IMR-90 (cell line): ENCODE measurements at regions not wholly inside any gene's neighbourhood (a gene's known extent, or its start where the extent isn't known, plus 50 kb on each side); places are given as distances from the start of the nearest gene placed in this dataset.

Experiments
- ATAC-seq: fragments of 200-7000 bp; cut with Tn5 transposase; 2 replicates; pipeline ENCODE4 v1.9.1; 2020; ENCODE audit warnings: low read depth, mild to moderate bottlenecking, moderate library complexity
- BruUV-seq: library from RNA; stranded (reverse); fragments of 400-500 nt; replicated peaks from 2 replicates; lab custom pipeline; 2021; lab: Mats Ljungman, UMichigan
- CTCF ChIA-PET: fragments of 300-600 bp; formaldehyde crosslinking; extraction: SDS; loops from one replicate; lab custom pipeline; 2021; ENCODE audit warnings: antibody characterized with exemption; lab: Yijun Ruan, JAX
- POLR2A ChIA-PET: fragments of 300-600 bp; sonication (Branson Sonifier 250); formaldehyde crosslinking; loops from one replicate; lab custom pipeline; 2022; ENCODE audit warnings: antibody characterized with exemption; ENCODE audit not compliant: unreplicated experiment; lab: Charles Lee
- DNase-seq: peaks from one replicate; pipeline ENCODE4 v3.0.0; 2013
- H2AFZ ChIP-seq: replicated peaks from 2 replicates; pipeline ENCODE3; 2013; ENCODE audit warnings: low read length, mild to moderate bottlenecking; ENCODE audit not compliant: poor library complexity
- H2AK5ac ChIP-seq: 2 replicates; pipeline ENCODE4 v1.6.1; 2013; ENCODE audit warnings: low read depth, low read length, inconsistent platforms
- H2AK9ac ChIP-seq: replicated peaks from 2 replicates; pipeline ENCODE3; 2013; ENCODE audit warnings: mild to moderate bottlenecking, low read depth, low read length, moderate library complexity; ENCODE audit not compliant: poor library complexity
- H2BK120ac ChIP-seq: 2 replicates; pipeline ENCODE4 v1.6.1; 2013; ENCODE audit warnings: low read depth, low read length, inconsistent platforms
- H2BK15ac ChIP-seq: 3 replicates; pipeline ENCODE4 v1.6.1; 2013; ENCODE audit warnings: low read depth, low read length, inconsistent platforms
- H2BK20ac ChIP-seq: 2 replicates; pipeline ENCODE4 v1.6.1; 2013; ENCODE audit warnings: low read depth, mild to moderate bottlenecking, inconsistent platforms, low read length, moderate library complexity
- H2BK5ac ChIP-seq: 2 replicates; pipeline ENCODE4 v1.6.1; 2013; ENCODE audit warnings: mild to moderate bottlenecking, low read depth, low read length, inconsistent platforms; ENCODE audit not compliant: poor library complexity, severe bottlenecking
- H3K14ac ChIP-seq: replicated peaks from 2 replicates; pipeline ENCODE4 v1.6.1; 2013; ENCODE audit warnings: low read depth, low read length, inconsistent platforms
- H3K18ac ChIP-seq: 2 replicates; pipeline ENCODE4 v1.6.1; 2013; ENCODE audit warnings: low read depth, low read length, control low read depth
- H3K23ac ChIP-seq: 2 replicates; pipeline ENCODE4 v1.6.1; 2013; ENCODE audit warnings: low read depth, low read length, inconsistent platforms
- H3K27ac ChIP-seq: 2 replicates; pipeline ENCODE4 v1.5.1; 2013; ENCODE audit warnings: mild to moderate bottlenecking, control low read depth, low read length; ENCODE audit not compliant: insufficient read depth
- H3K27me3 ChIP-seq: 2 replicates; pipeline ENCODE4 v1.6.1; 2013; ENCODE audit warnings: low read length; ENCODE audit not compliant: control insufficient read depth, insufficient read depth
- H3K36me3 ChIP-seq: 2 replicates; pipeline ENCODE4 v1.6.1; 2013; ENCODE audit warnings: low read length, mixed read lengths; ENCODE audit not compliant: control insufficient read depth, insufficient read depth
- H3K4ac ChIP-seq: 2 replicates; pipeline ENCODE4 v1.6.1; 2013; ENCODE audit warnings: low read depth, low read length, inconsistent platforms
- H3K4me1 ChIP-seq: 2 replicates; pipeline ENCODE4 v1.6.1; 2013; ENCODE audit warnings: low read length, mixed read lengths; ENCODE audit not compliant: control insufficient read depth, insufficient read depth
- H3K4me2 ChIP-seq: 2 replicates; pipeline ENCODE4 v1.6.1; 2013; ENCODE audit warnings: low read depth, mild to moderate bottlenecking, control low read depth, low read length, moderate library complexity
- H3K4me3 ChIP-seq: 2 replicates; pipeline ENCODE4 v1.5.1; 2013; ENCODE audit warnings: low read depth, mild to moderate bottlenecking, control low read depth, low read length, moderate library complexity; ENCODE audit not compliant: insufficient read depth
- H3K56ac ChIP-seq: 2 replicates; pipeline ENCODE4 v1.6.1; 2013; ENCODE audit warnings: low read length, inconsistent platforms; ENCODE audit not compliant: insufficient read depth; ENCODE audit errors: extremely low read depth
- H3K79me1 ChIP-seq, 2 experiments: 2 replicates each; pipeline ENCODE4 v1.6.1; 2013; ENCODE audit warnings: low read length in 2 of 2, inconsistent platforms in 1 of 2, low read depth in 1 of 2
- H3K9ac ChIP-seq: 2 replicates; pipeline ENCODE4 v1.6.1; 2013; ENCODE audit warnings: low read depth, low read length, control low read depth
- H3K9me1 ChIP-seq: 2 replicates; pipeline ENCODE4 v1.6.1; 2013; ENCODE audit warnings: low read length, inconsistent platforms; ENCODE audit not compliant: insufficient read depth
- H3K9me3 ChIP-seq: 2 replicates; pipeline ENCODE4 v1.6.1; 2013; ENCODE audit warnings: low read length; ENCODE audit not compliant: control insufficient read depth, insufficient read depth
- H4K20me1 ChIP-seq: 2 replicates; pipeline ENCODE4 v1.6.1; 2013; ENCODE audit warnings: low read length, inconsistent platforms; ENCODE audit not compliant: insufficient read depth
- H4K5ac ChIP-seq: 2 replicates; pipeline ENCODE4 v1.6.1; 2013; ENCODE audit warnings: mild to moderate bottlenecking, low read depth, low read length, control low read depth
- H4K8ac ChIP-seq, 2 experiments: 2 replicates each; pipeline ENCODE4 v1.6.1; 2013; ENCODE audit warnings: low read depth in 2 of 2, low read length in 2 of 2, control low read depth in 1 of 2, inconsistent platforms in 1 of 2
- H4K91ac ChIP-seq: 2 replicates; pipeline ENCODE4 v1.6.1; 2013; ENCODE audit warnings: low read depth, low read length, inconsistent platforms; ENCODE audit not compliant: insufficient read depth
- BHLHE40 ChIP-seq: fragments of 150-350 bp; IDR thresholded peaks from 2 replicates; pipeline ENCODE4 v1.6.1; 2016; ENCODE audit warnings: mild to moderate bottlenecking, low read depth, low read length
- CEBPB ChIP-seq: IDR thresholded peaks from 2 replicates; pipeline ENCODE4 v1.6.1; 2012; ENCODE audit warnings: low read depth, low read length, improper control_type of control experiment
- CTCF ChIP-seq: conservative IDR thresholded peaks from 2 replicates; pipeline ENCODE4 v1.5.1; 2012; ENCODE audit warnings: mild to moderate bottlenecking, low read depth, low read length, improper control_type of control experiment
- FOS ChIP-seq: fragments of 150-350 bp; IDR thresholded peaks from 2 replicates; pipeline ENCODE4 v1.6.1; 2016; ENCODE audit warnings: low read depth, low read length
- MAFK ChIP-seq: IDR thresholded peaks from 2 replicates; pipeline ENCODE4 v1.6.1; 2012; ENCODE audit warnings: low read depth, low read length, improper control_type of control experiment
- MAZ ChIP-seq: IDR thresholded peaks from 2 replicates; pipeline ENCODE4 v1.6.1; 2012; ENCODE audit warnings: low read depth, mild to moderate bottlenecking, low read length, improper control_type of control experiment, moderate library complexity, borderline replicate concordance
- RCOR1 ChIP-seq: IDR thresholded peaks from 2 replicates; pipeline ENCODE4 v1.6.1; 2012; ENCODE audit warnings: mild to moderate bottlenecking, low read length, improper control_type of control experiment; ENCODE audit not compliant: insufficient replicate concordance
- USF2 ChIP-seq: fragments of 150-350 bp; IDR thresholded peaks from 2 replicates; pipeline ENCODE4 v1.6.1; 2017; ENCODE audit warnings: mild to moderate bottlenecking, antibody characterized with exemption, low read length, low read depth
- WGBS, 2 experiments: methylation state at CpG; one replicate each; pipeline versions ENCODE4 v1.1.5 to v1.1.7; 2013; ENCODE audit warnings: missing lambda C conversion rate in 2 of 2; ENCODE audit not compliant: insufficient read length in 1 of 2; ENCODE audit errors: extremely low coverage in 2 of 2; 5-methylcytosine and 5-hydroxymethylcytosine counted together
- dilution Hi-C: fragments of 300-500 bp; cut with HindIII; formaldehyde crosslinking; loops from one replicate; pipeline ENCODE4 v1.14.3; 2018; ENCODE audit warnings: low sequenced_read_pairs; ENCODE audit not compliant: unreplicated experiment
- in situ Hi-C: fragments of 300-500 bp; cut with MboI; formaldehyde crosslinking; loops from 3 replicates; pipeline ENCODE4 v1.14.3; 2019; ENCODE audit warnings: low sequenced_read_pairs, inconsistent platforms, mixed read lengths
- intact Hi-C: fragments of 100-400 bp; cut with micrococcal nuclease; formaldehyde crosslinking; loops from 2 replicates; pipeline ENCODE4 v1.10.0; 2022

GRCh38 chr9:13807118-13807517 is 506.8 kb downstream of the NFIB start:
- Histone ChIP-seq H3K27ac (no peak overlapping the region), H4K8ac (no peak overlapping the region), H2AK9ac (no peak overlapping the region), H3K56ac (no peak overlapping the region), H2AK5ac (no peak overlapping the region), H3K36me3 (no peaks in the 10 kb centered on the region), H3K4me1 (no peaks in the 10 kb centered on the region), H3K4me2 (no peak overlapping the region), H3K14ac (no peak overlapping the region), H2BK5ac (no peak overlapping the region), H4K91ac (no peak overlapping the region), H2BK20ac (no peak overlapping the region), H2BK120ac (no peak overlapping the region), H4K5ac (no peak overlapping the region), H2BK15ac (no peak overlapping the region), H3K4ac (no peak overlapping the region), H3K9me3 (no peaks in the 10 kb centered on the region), H2AFZ (no peak overlapping the region), H4K20me1 (no peaks in the 10 kb centered on the region), H3K18ac (no peak overlapping the region), H3K9me1 (no peaks in the 10 kb centered on the region), H3K23ac (no peak overlapping the region), H3K4me3 (no peak overlapping the region), H3K9ac (no peak overlapping the region), H3K27me3 (no peaks in the 10 kb centered on the region), H3K79me1 (no peaks in the 10 kb centered on the region)
- ATAC-seq (no peak), DNase-seq (no peak)
- no TSS peak for BruUV-seq
- WGBS, 2 experiments = 50% methylated on average over 1 of the region's 4 CpGs; no CpG with 5 or more reads in 1 of the 2 experiments
- in situ Hi-C loops = no loop called here
- ChIA-PET POLR2A (no interaction called here), CTCF (no interaction called here)
- dilution Hi-C loops = no loop called here
- TF ChIP-seq BHLHE40 (no peak), RCOR1 (no peak), CTCF (no peak), USF2 (no peak), MAZ (no peak), MAFK (no peak), FOS (no peak), CEBPB (no peak)
- intact Hi-C loops = no loop called here
